NCI-H345 treated with DMSO at 0.1 percent for 48 hours (cell line): ENCODE measurements at regions not wholly inside any gene's neighbourhood (a gene's known extent, or its start where the extent isn't known, plus 50 kb on each side); places are given as distances from the start of the nearest gene placed in this dataset.

Experiments used
- DNase-seq: peaks from one replicate; lab custom pipeline; 2025; ENCODE audit not compliant: unreplicated experiment; lab: John Stamatoyannopoulos, UW

GRCh38 chrX:40197071-40197470, 99.3 kb upstream of the BCOR start:
- no peak for DNase-seq

GRCh38 chrX:40195368-40195767, 97.6 kb upstream of the BCOR start:
- DNase-seq: no peak

- DNase-seq: no peak
Measured at GRCh38 chrX:40192196-40192595, 94.4 kb upstream of the BCOR start.

- DNase-seq: no peak
Measured at GRCh38 chrX:40189637-40190036, 91.9 kb upstream of the BCOR start.

- DNase-seq: no peak
Measured at GRCh38 chrX:40188573-40189417, 91.0 kb upstream of the BCOR start.

- DNase-seq: no peak
Measured at GRCh38 chrX:40184968-40185367, 87.2 kb upstream of the BCOR start.

GRCh38 chrX:40182615-40183014, 84.9 kb upstream of the BCOR start:
- no peak for DNase-seq

GRCh38 chrX:40182095-40182494, 84.3 kb upstream of the BCOR start:
- no peak for DNase-seq

- no peak for DNase-seq
Measured at GRCh38 chrX:40179283-40179682, 81.5 kb upstream of the BCOR start.

- no peak for DNase-seq
Measured at GRCh38 chrX:40177942-40178715, 80.4 kb upstream of the BCOR start.

- DNase-seq: no peak
Measured at GRCh38 chrX:40177489-40177888, 79.7 kb upstream of the BCOR start.

- no peak for DNase-seq
Measured at GRCh38 chrX:40177117-40177430, 79.3 kb upstream of the BCOR start.

- no peak for DNase-seq
Measured at GRCh38 chrX:40176351-40177116, 78.8 kb upstream of the BCOR start.

GRCh38 chrX:40175511-40176350, 78.0 kb upstream of the BCOR start:
- DNase-seq: no peak

- DNase-seq: no peak
Measured at GRCh38 chrX:40174854-40175510, 77.2 kb upstream of the BCOR start.

- no peak for DNase-seq
Measured at GRCh38 chrX:40174001-40174853, 76.5 kb upstream of the BCOR start.

- no peak for DNase-seq
Measured at GRCh38 chrX:40173143-40174000, 75.6 kb upstream of the BCOR start.

- no peak for DNase-seq
Measured at GRCh38 chrX:40172401-40173142, 74.8 kb upstream of the BCOR start.
